ENCODE measurements at regions not wholly inside any gene's neighbourhood (a gene's known extent, or its start where the extent isn't known, plus 50 kb on each side); places are given as distances from the start of the nearest gene placed in this dataset.

- no peak for TF ChIP-seq TAF1 (IDR thresholded peaks at IDR 0.05; ENCODE audit: borderline replicate concordance, insufficient read depth, low read length)
- TF ChIP-seq REST (IDR thresholded peaks at IDR 0.05; ENCODE audit: insufficient read depth in 1 of 2, low read depth in 2 of 2, low read length in 2 of 2): no peak
These were observed 575.2 kb upstream of the MKI67 start for GRCh38 chr10:128701381-128701780.

Measured in PFSK-1 (cell line).